Pons (tissue), 1 donor: ENCODE measurements at regions not wholly inside any gene's neighbourhood (a gene's known extent, or its start where the extent isn't known, plus 50 kb on each side); places are given as distances from the start of the nearest gene placed in this dataset.
A peak's percentile ranks its signal among the peaks of the same experiment; 100 is the strongest.
"Not testable (repeated sequence)": the region's sequence is repeated elsewhere in the genome, so short reads cannot be mapped to it uniquely, and the experiment has no call there.

ENCODE experiments used
- DNase-seq: peaks from one replicate; pipeline ENCODE4 v3.0.0-alpha.2; 2016; ENCODE audit warnings: low spot score

DNA sequence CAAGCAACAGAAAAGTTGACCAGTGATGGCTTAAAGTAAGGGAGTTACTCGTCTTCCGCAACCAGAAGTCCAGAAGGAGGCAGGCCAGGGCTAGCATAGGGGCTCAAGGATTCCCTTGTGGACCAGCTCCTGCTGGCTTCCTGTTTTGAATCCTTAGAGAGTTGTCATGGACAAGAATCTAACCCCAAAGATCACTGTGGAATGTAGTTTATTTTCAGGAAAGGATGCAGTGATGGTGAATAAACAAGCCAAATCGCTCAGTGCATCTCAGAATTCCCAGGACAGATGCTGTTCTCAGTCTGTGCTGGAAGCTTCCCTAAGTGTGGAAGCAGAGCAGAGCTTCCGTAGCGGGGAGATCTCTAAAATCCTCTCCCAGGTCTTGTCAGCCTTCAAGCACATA, 311.3 kb downstream of the C12orf75 start:
- peak; percentile 4 for DNase-seq

GRCh38 chr12:105644770-105645169, 314.3 kb downstream of the C12orf75 start:
- no peak for DNase-seq

- DNase-seq, result no peak
These were observed 324.1 kb downstream of the C12orf75 start for GRCh38 chr12:105654606-105655005.

GRCh38 chr12:105658389-105658788, 327.9 kb downstream of the C12orf75 start:
- no peak for DNase-seq

DNA sequence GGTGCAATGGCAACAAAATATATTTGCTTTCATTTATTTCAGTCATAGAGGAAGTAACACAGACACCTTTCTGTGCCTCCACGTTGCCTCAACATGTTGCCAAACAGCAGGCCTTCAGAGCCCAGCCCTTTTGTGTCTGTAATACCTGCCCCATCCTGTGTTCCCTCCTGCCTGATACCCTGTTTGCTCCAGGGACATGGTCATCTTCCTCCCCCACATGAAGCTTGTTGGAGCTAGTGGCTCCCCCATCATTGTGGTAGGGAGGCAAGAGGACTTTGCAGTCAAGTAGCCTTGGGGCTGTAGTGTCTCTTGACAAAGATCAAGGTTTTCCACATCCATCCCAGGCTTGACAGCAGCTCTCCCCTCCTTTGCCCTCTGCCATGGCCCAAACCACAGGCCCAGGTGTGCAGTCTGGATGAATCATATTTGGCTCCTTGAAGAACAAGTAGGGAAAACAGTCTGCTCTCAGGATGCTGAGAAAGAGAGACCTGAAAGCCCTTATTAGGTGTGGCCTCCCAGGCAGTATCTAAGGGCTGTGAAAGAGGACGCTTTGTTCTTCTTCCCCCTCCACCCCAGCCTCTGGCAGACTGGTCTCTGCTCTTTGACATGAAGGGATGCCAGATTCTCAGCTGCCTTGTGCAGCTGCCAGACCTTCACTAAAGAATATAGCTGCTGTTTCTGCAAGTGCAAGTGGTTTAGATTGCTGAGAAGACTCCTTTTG, 329.0 kb downstream of the C12orf75 start:
- peak; percentile 38 for DNase-seq

- DNase-seq, result not testable (repeated sequence)
These were observed 334.3 kb downstream of the C12orf75 start for GRCh38 chr12:105664765-105665164.

DNA sequence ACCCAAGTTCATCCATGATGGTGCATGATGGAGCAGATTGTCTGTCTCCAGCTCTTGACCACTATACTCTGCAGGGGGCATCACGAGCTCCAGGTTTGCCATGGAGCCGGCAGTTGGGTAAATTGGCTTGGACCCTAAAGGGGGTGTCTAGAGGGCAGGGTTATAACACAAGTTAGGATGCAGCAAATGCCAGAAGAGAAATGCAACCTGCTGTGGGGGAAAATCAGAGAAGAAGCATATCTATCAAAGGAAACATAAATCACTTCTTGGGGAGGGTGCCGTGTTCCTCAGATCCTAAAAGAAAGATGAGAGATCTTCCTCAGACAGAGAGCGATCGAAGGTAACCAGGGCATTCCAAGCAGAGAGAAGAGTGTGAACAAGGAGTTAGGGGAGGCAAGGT, 334.9 kb downstream of the C12orf75 start:
- no peak for DNase-seq

DNA sequence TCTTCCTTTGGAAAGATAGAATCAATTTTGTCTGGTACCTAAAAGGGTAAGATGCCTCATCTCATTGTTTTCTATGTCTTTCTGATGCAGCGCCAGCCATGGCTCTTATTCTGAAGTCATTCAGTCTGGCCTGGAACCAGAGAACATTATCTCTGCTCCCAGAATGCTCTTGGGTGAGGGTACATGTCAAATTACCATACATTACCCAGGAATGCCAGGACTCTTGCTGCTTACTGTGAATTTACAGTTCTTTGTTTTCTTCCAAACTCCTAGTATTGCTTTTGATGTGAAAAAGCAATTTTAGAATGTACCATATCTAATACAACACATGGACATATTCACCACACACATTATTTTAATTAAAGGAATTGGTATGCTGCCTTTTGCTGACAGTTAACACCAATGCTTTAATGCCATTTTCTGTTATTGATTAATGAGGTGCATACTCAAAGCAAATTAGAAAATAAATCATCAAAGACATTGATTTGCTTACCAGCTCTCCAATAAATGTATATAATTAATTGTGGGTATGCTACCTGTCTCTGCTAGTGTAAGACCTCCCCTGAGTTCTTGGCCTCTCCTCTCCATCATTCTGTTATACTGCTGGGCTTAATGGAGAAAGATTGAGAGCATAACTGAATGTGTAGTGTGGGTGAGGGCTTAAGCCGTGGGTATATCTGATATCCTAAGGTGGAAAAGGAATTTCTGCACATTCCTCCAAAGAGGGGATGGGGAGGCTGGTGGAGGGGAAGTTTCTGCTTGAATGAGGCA, 337.7 kb downstream of the C12orf75 start:
- no peak for DNase-seq

DNA sequence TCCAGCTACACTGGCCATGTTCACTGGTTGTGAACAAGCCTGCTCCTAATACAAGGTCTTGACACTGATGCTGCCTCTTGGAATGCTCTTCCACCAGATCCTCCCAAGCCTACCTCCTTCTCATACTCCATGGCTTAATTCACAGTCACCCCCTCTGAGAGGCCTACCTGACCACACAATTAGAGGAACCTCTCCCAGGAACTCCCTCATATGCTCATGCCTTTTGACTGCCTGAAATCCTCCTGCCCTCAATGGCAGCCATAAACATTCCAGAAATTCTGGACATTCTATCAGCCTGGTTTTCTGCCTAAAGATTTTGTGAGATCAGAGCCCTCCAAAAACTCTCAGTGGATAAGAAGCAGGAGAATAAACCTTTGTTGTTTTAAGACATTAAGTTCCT, 340.2 kb downstream of the C12orf75 start:
- no peak for DNase-seq

DNA sequence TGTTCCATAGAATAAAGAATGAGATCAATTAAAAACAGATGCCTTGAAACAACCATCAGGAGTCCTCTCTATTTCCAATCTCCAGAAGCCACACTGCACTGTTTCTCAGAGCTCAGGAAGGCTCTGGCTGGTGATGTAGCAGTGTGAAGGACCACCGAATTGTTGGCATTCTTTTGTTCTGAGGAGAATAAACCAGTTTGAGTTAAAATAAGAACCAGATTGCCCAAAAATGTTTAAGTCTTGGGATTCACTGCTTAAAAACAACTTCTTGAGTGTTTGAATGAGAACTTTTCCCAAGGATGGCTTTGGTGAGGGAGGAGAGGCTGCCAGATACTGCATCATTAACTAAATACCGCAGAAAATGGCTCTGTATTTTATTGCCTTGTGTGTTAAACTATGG, 341.2 kb downstream of the C12orf75 start:
- no peak for DNase-seq

- no peak for DNase-seq
These were observed 341.9 kb downstream of the C12orf75 start for GRCh38 chr12:105672121-105672975.

GRCh38 chr12:105674871-105675699, 344.6 kb downstream of the C12orf75 start:
- no peak for DNase-seq

- no peak for DNase-seq
These were observed 346.2 kb downstream of the C12orf75 start for GRCh38 chr12:105676694-105677093.

- DNase-seq, result no peak
These were observed 347.2 kb downstream of the C12orf75 start for GRCh38 chr12:105677672-105678071.

- no peak for DNase-seq
These were observed 349.5 kb downstream of the C12orf75 start for GRCh38 chr12:105679982-105680381.

DNA sequence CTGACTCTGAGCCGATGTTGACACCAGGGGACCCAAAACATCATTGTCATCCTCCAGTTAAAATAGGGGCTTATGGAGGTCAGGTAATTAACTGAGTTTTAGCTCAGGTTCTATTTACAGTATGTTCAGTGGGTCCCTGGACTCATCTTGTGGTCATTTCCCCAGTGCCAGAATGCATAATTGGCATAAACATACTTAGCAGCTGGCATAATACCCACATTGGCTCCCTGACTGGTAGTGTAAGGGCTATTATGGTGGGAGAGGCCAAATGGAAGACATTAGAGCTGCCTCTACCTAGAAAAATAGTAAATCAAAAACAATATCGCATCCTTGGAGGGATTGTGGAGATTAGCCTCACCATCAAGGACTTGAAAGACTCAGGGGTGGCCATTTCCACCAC, 350.9 kb downstream of the C12orf75 start:
- no peak for DNase-seq

GRCh38 chr12:105682821-105683220, 352.3 kb downstream of the C12orf75 start:
- DNase-seq, result not testable (repeated sequence)

DNA sequence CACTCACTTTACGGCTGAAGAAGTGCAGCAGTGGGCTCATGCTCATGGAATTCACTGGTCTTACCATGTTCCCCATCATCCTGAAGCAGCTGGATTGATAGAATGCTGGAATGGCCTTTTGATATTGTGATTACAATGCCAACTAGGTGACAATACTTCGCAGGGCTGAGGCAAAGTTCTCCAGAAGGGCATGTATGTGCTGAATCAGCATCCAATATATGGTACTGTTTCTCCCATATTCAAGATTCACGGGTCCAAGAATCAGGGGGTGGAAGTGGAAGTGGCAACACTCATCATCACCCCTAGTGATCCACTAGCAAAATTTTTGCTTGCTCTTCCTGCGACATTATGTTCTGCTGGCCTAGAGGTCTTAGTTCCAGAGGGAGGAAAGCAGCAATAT, 353.3 kb downstream of the C12orf75 start:
- DNase-seq, result not testable (repeated sequence)

- DNase-seq, result no peak
These were observed 367.6 kb downstream of the C12orf75 start for GRCh38 chr12:105698075-105698474.

DNA sequence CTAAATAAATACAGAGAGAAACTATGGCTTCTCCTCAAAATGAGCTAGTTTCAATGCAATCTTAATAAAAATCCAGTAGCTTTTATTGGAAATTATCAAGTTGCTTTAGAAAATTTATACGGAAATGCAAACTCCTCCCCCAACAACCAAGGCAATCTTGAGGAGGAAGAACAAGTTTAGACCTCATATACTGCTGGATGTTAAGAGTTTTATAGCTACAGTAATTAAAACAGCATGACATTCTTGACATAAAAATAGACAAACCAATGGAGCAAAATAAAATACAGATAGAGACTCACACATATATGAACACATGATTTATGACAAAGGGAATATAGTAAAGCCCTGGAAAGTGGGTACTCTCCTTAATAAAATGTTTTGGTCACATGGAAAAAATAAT, 368.7 kb downstream of the C12orf75 start:
- DNase-seq, result no peak

DNA sequence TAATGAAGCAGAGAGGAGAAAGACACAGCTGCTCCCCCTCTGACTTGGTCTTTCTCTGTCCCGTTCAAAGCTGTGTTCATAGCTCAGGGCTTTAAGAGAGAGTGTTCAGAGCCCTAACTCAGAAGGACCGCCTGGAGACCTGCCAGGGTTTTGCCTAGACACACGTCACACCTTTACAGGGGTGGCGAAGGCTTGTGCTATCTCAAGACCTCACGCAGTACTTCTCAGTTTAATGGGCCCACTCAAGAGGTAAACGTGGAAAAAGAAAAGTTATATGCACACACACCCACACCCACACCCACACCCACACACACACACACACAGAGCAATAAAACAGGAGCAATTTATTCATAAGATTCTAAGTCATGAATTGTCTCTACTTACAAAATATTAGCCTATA, 374.3 kb downstream of the C12orf75 start:
- DNase-seq, result no peak

- DNase-seq, result no peak
These were observed 374.7 kb downstream of the C12orf75 start for GRCh38 chr12:105705235-105705634.
